ENCODE measurements at regions not wholly inside any gene's neighbourhood (a gene's known extent, or its start where the extent isn't known, plus 50 kb on each side); places are given as distances from the start of the nearest gene placed in this dataset.

GRCh38 chr3:168828536-168828935 is 732.8 kb upstream of the GOLIM4 start:
- H3K36me3 ChIP-seq (ENCODE audit: insufficient read depth, low read length) = no peaks in the 10 kb centered on the region
- H3K4me3 ChIP-seq (ENCODE audit: low read depth in 1 of 2, low read length in 2 of 2) = no peak overlapping the region
- H3K4me2 ChIP-seq (ENCODE audit: insufficient read depth, low read length) = no peak overlapping the region
- H3K4me1 ChIP-seq (ENCODE audit: insufficient read depth, low read length) = no peaks in the 10 kb centered on the region
- no peak for DNase-seq
- ATAC-seq (ENCODE audit: insufficient read depth, low read depth) = no peak
- H3K9ac ChIP-seq (ENCODE audit: low read depth, low read length) = no peak overlapping the region
- no peaks in the 10 kb centered on the region for H4K20me1 ChIP-seq (ENCODE audit: insufficient read depth, low read length)
- H2AFZ ChIP-seq (ENCODE audit: low read depth, low read length) = no peak overlapping the region
- TF ChIP-seq CTCF (IDR thresholded peaks at IDR 0.05; ENCODE audit: borderline replicate concordance, extremely low read depth, low read length, poor library complexity, severe bottlenecking) (no peak), EZH2 (IDR thresholded peaks at IDR 0.05; ENCODE audit: borderline replicate concordance, low read depth, low read length, severe bottlenecking) (no peak)
- H3K9me3 ChIP-seq (ENCODE audit: insufficient read depth, low read length, severe bottlenecking) = no peaks in the 10 kb centered on the region
- H3K27me3 ChIP-seq (ENCODE audit: insufficient read depth, low read length, poor library complexity) = no peaks in the 10 kb centered on the region
- H3K27ac ChIP-seq (ENCODE audit: low read length) = no peak overlapping the region
- no peaks in the 10 kb centered on the region for H3K79me2 ChIP-seq (ENCODE audit: insufficient read depth, low read length)

GRCh38 chr3:168828014-168828413 is 732.3 kb upstream of the GOLIM4 start:
- Histone ChIP-seq H3K4me1 (ENCODE audit: insufficient read depth, low read length) (no peaks in the 10 kb centered on the region), H3K27ac (ENCODE audit: low read length) (no peak overlapping the region), H3K36me3 (ENCODE audit: insufficient read depth, low read length) (no peaks in the 10 kb centered on the region), H3K4me3 (ENCODE audit: low read depth in 1 of 2, low read length in 2 of 2) (no peak overlapping the region), H3K9me3 (ENCODE audit: insufficient read depth, low read length, severe bottlenecking) (no peaks in the 10 kb centered on the region), H3K79me2 (ENCODE audit: insufficient read depth, low read length) (no peaks in the 10 kb centered on the region), H4K20me1 (ENCODE audit: insufficient read depth, low read length) (no peaks in the 10 kb centered on the region), H3K4me2 (ENCODE audit: insufficient read depth, low read length) (no peak overlapping the region), H2AFZ (ENCODE audit: low read depth, low read length) (no peak overlapping the region), H3K27me3 (ENCODE audit: insufficient read depth, low read length, poor library complexity) (no peaks in the 10 kb centered on the region), H3K9ac (ENCODE audit: low read depth, low read length) (no peak overlapping the region)
- no peak for ATAC-seq (ENCODE audit: insufficient read depth, low read depth)
- TF ChIP-seq EZH2 (IDR thresholded peaks at IDR 0.05; ENCODE audit: borderline replicate concordance, low read depth, low read length, severe bottlenecking) = no peak
- TF ChIP-seq CTCF (IDR thresholded peaks at IDR 0.05; ENCODE audit: borderline replicate concordance, extremely low read depth, low read length, poor library complexity, severe bottlenecking) = no peak
- no peak for DNase-seq

GRCh38 chr3:168824107-168824506 is 728.4 kb upstream of the GOLIM4 start:
- no peaks in the 10 kb centered on the region for H3K79me2 ChIP-seq (ENCODE audit: insufficient read depth, low read length)
- H3K4me2 ChIP-seq (ENCODE audit: insufficient read depth, low read length) = no peak overlapping the region
- H3K27ac ChIP-seq (ENCODE audit: low read length) = no peak overlapping the region
- TF ChIP-seq CTCF (IDR thresholded peaks at IDR 0.05; ENCODE audit: borderline replicate concordance, extremely low read depth, low read length, poor library complexity, severe bottlenecking) = no peak
- TF ChIP-seq EZH2 (IDR thresholded peaks at IDR 0.05; ENCODE audit: borderline replicate concordance, low read depth, low read length, severe bottlenecking) = no peak
- ATAC-seq (ENCODE audit: insufficient read depth, low read depth) (no peak), DNase-seq (no peak)
- no peaks in the 10 kb centered on the region for H3K27me3 ChIP-seq (ENCODE audit: insufficient read depth, low read length, poor library complexity)
- H3K36me3 ChIP-seq (ENCODE audit: insufficient read depth, low read length) = no peaks in the 10 kb centered on the region
- no peaks in the 10 kb centered on the region; the same call in 1 of the 2 replicates for H4K20me1 ChIP-seq (ENCODE audit: insufficient read depth, low read length)
- no peak overlapping the region for H3K9ac ChIP-seq (ENCODE audit: low read depth, low read length)
- no peak overlapping the region for H3K4me3 ChIP-seq (ENCODE audit: low read depth in 1 of 2, low read length in 2 of 2)
- no peaks in the 10 kb centered on the region for H3K9me3 ChIP-seq (ENCODE audit: insufficient read depth, low read length, severe bottlenecking)
- H3K4me1 ChIP-seq (ENCODE audit: insufficient read depth, low read length) = no peaks in the 10 kb centered on the region
- H2AFZ ChIP-seq (ENCODE audit: low read depth, low read length) = no peak overlapping the region

- DNase-seq (no peak), ATAC-seq (ENCODE audit: insufficient read depth, low read depth) (no peak)
- Histone ChIP-seq H3K9me3 (ENCODE audit: insufficient read depth, low read length, severe bottlenecking) (no peaks in the 10 kb centered on the region), H3K27me3 (ENCODE audit: insufficient read depth, low read length, poor library complexity) (no peaks in the 10 kb centered on the region), H3K4me1 (ENCODE audit: insufficient read depth, low read length) (no peaks in the 10 kb centered on the region), H3K79me2 (ENCODE audit: insufficient read depth, low read length) (no peaks in the 10 kb centered on the region), H3K27ac (ENCODE audit: low read length) (no peak overlapping the region), H3K36me3 (ENCODE audit: insufficient read depth, low read length) (no peaks in the 10 kb centered on the region), H3K9ac (ENCODE audit: low read depth, low read length) (no peak overlapping the region), H3K4me3 (ENCODE audit: low read depth in 1 of 2, low read length in 2 of 2) (no peak overlapping the region), H2AFZ (ENCODE audit: low read depth, low read length) (no peak overlapping the region), H3K4me2 (ENCODE audit: insufficient read depth, low read length) (no peak overlapping the region), H4K20me1 (ENCODE audit: insufficient read depth, low read length) (no peaks in the 10 kb centered on the region; the same call in 1 of the 2 replicates)
- TF ChIP-seq CTCF (IDR thresholded peaks at IDR 0.05; ENCODE audit: borderline replicate concordance, extremely low read depth, low read length, poor library complexity, severe bottlenecking) (no peak), EZH2 (IDR thresholded peaks at IDR 0.05; ENCODE audit: borderline replicate concordance, low read depth, low read length, severe bottlenecking) (no peak)
Measured at GRCh38 chr3:168823466-168823865, 727.7 kb upstream of the GOLIM4 start.
